GM21576 (cell line): ENCODE measurements at regions not wholly inside any gene's neighbourhood (a gene's known extent, or its start where the extent isn't known, plus 50 kb on each side); places are given as distances from the start of the nearest gene placed in this dataset.

ENCODE experiments used
- ATAC-seq: cut with Tn5 transposase; IDR thresholded peaks from one replicate; pipeline ENCODE4 v1.9.1; 2021; ENCODE audit warnings: mild to moderate bottlenecking, moderate library complexity; ENCODE audit not compliant: unreplicated experiment

DNA sequence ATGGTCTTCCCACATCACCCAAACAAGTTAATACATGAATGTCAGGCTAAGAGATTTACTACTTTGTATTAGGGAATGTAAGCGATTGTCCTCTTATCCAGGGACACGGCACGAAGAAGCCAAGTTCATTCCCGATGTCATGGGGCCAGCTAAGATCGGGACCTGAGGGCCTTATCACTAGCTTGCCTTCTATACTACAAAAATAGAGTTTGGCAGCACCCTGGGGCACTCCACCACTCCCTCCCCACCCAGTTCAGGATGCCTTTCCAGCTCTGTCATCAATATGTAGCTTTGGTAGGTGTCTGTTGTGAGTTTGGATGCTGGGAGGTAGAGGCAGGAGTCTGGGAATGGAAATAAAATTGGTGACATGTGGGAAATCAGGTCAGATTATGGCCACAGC, 197.5 kb downstream of the ATG4C start:
- no peak for ATAC-seq

DNA sequence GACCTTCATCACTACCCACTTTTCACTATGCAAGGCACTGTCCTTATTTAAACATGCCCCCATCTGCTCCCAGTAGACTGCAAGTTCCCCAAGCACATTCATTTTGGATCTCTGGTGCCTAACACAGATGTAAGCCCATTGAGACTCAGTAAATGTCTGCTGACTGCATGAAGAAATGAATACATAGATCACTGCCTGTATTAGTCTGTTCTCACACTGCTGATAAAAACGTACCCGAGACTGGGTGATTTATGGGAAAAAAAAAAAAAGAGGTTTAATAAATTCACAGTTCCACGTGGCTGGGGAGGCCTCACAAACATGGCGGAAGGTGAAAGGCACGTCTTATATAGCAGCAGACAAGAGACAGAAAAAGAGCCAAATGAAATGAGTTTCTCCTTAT, 204.9 kb downstream of the ATG4C start:
- no peak for ATAC-seq

GRCh38 chr1:62989497-62989896, 205.6 kb downstream of the ATG4C start:
- ATAC-seq = no peak

DNA sequence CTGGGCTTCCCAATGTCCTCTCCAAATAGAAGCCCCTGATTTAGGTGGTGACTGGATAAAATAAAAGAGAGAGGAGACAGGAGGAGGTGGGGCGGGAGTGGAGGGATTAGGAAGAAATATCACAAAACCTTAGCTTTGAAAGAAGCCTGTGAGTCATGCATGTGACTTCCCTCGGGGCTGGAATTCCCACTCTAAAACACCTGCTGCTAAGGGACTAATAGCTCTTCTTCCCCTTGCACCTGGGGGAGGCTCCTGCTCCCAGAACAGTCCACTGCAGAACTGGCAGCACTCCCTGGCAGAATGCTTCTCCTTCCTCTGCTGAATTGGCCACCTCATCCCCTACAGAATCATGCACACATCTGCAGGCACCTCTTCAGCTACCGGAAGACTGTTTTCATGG, 207.2 kb downstream of the ATG4C start:
- ATAC-seq = no peak

DNA sequence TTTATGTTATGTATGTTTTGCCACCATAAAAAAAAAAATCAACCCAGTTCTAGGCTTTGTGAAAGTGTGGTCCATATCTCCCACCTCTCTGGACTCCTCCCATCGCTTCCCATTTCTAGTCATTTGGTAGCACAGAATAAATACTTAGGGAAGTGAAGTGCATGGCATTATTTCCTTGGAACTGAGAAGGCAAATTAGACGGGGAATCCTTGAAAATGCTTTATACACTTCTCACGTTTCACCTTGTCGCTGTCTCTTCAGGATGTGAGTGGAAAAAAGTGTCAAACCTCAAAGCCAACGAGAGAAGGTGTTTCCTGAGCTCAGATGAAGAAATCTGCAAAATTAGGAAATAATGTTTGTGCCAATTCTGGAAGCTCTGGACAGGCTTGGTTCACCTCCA, 209.9 kb downstream of the ATG4C start:
- no peak for ATAC-seq

- ATAC-seq = no peak
Observed at GRCh38 chr1:62995173-62995572, 211.2 kb downstream of the ATG4C start.

DNA sequence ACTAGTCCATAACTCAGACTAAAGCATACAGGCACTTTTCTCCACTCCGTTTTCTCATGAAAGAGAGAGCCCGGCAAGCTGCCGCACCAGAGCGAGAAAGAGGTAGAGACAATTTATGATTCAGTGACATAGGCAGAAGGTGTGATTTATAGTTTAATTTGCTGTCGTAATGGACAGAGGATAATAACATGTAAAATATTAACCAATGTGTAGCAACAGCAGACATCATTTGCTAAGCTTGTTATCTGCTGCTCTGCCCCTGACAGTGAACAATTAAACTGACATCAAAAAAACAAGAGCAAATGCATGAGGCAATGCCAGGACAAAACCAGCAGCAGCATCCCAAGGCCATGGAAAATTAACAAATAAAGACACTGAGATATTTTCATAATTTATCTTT, 214.0 kb downstream of the ATG4C start:
- ATAC-seq = no peak

DNA sequence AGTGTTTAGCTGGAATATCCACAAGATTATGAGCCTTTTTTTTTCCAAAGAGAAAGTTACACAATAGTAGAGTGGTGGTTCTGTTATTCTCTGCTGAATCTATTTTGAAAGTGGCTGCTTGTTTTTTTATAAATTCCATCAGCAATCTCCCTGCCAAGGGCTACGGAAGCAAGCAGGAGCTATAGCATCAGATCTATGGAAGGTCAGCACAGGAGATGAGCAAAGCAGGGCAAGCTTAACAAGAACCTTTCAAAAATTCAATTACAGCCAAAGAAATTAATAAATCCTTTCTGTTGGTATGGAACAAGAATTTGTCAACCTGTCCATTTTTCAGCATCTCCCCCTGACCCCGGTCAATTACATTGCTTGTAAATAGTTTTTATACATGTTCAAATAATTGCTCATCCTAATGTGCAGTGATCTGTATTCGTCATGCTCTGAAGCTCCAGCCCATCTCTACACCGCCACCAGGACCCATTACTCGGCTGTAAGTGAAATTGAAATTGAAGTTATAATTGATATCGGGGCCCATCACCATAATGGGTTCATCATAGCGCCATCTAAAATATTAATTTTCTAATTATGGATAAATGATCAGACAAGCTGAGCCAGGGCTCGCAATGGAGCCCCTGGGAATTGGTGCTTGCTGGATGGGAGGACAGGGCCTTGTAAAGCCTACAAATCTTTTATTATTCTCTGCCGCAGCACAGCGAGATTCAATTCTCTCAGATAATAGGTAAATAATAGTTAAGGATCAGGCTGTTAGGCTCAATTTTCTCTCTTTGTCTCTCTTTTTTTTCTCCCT, 215.1 kb downstream of the ATG4C start:
- ATAC-seq = no peak

GRCh38 chr1:63000508-63000907, 216.6 kb downstream of the ATG4C start:
- ATAC-seq = no peak

- ATAC-seq = no peak
Observed at GRCh38 chr1:63004868-63005267, 220.9 kb downstream of the ATG4C start.

DNA sequence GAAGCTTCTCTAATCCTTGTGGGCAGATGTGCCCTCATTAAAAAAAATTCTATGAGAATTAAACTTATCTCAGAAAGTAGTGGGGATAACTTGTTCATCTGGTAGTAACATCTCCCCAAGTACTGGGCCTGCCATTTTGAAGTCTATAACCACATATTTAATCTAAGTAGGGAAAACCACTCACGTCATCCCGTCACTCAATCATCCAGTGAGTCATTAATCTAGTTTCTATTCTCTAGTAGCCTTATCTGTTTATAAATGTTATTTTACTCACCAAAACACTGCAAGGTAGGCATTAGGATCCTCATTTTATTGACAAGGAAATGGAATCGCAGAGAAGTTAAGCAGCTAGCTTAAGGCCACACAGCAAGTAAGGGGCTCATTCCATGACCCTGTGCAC, 221.9 kb downstream of the ATG4C start:
- ATAC-seq = no peak

DNA sequence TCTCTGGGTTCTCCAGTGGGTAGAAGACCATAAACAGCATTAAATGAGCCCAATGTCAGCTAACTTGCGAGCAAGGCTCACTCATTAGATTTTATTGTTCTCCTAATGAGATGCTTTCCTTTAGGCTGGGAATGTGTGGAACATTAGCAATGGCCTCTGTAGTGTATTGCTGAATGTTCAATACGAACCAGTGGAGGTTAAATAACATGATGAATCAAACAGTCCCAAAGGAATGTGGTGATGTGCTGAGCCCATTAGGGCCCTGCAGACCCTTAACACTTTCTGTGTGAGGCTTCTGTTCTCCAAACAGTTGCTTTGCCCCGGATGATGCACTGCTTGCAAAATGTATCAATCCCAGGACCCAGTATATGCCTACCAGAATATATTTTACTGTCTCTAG, 225.5 kb downstream of the ATG4C start:
- no peak for ATAC-seq

- no peak for ATAC-seq
Observed at GRCh38 chr1:63010913-63011660, 227.2 kb downstream of the ATG4C start.

- ATAC-seq = no peak
Observed at GRCh38 chr1:63012339-63012738, 228.4 kb downstream of the ATG4C start.

GRCh38 chr1:63014267-63014666, 230.3 kb downstream of the ATG4C start:
- no peak for ATAC-seq

- no peak for ATAC-seq
Observed at GRCh38 chr1:63022319-63022718, 238.4 kb downstream of the ATG4C start.

- ATAC-seq = no peak
Observed at GRCh38 chr1:63023171-63023570, 239.2 kb downstream of the ATG4C start.

DNA sequence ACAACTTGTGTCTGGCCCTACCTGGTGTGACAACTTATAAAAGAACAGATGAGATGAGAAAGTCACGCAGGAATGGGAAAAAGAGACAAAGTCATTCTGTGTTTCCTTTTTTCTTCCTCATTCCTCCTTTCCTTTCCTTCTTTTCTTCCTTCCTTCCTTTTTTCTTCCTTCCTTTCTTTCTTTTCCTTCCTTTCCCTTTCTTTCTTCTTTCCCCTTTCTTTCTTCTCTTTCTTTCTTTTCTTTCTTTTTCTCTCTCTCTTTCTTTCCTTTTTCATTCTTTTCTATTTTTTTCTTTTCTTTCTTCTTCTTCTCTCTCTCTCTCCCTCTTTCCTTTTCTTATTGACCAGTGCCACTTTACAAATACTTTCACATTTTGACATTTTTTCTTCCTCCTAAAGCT, 239.7 kb downstream of the ATG4C start:
- ATAC-seq = no peak

DNA sequence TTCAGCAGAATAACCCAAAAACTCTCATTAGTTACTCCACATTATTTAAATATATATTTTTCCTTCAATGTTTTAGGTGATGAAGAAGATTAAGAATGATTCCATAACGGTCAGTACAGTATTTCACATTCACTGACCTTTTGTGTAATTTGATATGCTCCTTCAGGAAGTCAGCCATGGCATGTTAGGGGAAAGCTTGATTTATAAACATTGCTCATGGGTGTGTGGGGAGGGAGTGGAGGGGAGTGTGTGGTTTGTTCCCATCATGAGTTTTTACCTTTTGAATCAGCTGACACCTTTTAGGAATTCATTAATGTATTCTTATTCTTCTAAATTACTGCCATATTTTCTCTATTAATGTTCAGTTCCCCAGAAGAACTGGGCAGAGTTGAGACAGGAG, 240.2 kb downstream of the ATG4C start:
- ATAC-seq = no peak

DNA sequence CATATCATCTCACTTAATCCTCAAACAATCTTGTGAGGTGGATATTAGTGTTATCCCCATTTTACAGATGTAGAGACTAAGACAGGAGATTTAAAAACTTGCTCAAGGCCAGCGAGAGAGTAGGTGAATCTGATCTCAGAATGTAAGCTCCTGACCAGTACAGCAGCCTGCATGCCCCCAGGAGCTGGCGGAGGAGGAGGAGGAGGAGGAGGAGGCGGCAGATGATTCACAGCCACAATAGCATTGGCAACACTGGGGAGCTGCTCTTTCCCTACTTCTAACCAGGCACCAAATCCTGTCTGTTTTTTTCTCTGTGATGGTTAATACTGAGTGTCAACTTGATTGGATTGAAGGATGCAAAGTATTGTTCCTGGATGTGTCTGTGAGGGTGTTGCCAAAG, 243.2 kb downstream of the ATG4C start:
- ATAC-seq = no peak

DNA sequence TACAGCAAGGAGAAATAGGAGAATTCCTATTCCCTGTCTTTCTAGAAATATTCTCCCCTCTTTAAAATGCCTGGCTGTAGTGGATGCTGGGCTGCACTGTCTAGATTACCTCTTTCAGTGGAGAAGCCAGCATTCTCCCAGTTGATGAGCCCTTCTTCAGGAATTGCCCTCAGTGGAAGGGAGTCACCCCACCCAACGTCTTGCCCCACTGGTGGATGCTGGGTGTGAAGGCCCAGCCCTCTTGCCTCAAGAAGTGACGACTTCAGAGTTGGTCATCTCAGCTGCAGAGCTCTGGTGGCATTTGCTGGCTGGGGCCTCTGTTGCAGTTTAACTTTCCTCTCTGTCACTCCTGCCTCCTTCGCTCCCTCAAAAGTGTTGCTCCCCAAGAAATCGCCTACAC, 248.2 kb downstream of the ATG4C start:
- ATAC-seq = no peak

GRCh38 chr1:63033211-63033610, 249.3 kb downstream of the ATG4C start:
- ATAC-seq = no peak
